CD8-positive, alpha-beta memory T cell (primary cell): ENCODE measurements at regions not wholly inside any gene's neighbourhood (a gene's known extent, or its start where the extent isn't known, plus 50 kb on each side); places are given as distances from the start of the nearest gene placed in this dataset.

Experiments
- CTCF ChIA-PET: fragments of 350-600 bp; sonication (Branson Sonifier 250); formaldehyde crosslinking; loops from one replicate; lab custom pipeline; 2021; ENCODE audit warnings: antibody characterized with exemption; lab: Charles Lee
- POLR2A ChIA-PET: fragments of 350-600 bp; sonication (Branson Sonifier 250); formaldehyde crosslinking; loops from one replicate; lab custom pipeline; 2021; ENCODE audit warnings: antibody characterized with exemption; lab: Charles Lee
- DNase-seq, 5 donors: peaks; one replicate each; pipeline versions ENCODE4 v3.0.0 to v3.0.0-alpha.2; 2020 to 2022; ENCODE audit warnings: mixed read lengths in 1 of 5
- H3K27ac ChIP-seq: one replicate; pipeline ENCODE4 v1.7.0; 2013; ENCODE audit warnings: low read depth, mild to moderate bottlenecking, low read length, moderate library complexity
- H3K27me3 ChIP-seq: 2 replicates; pipeline ENCODE4 v1.7.0; 2013; ENCODE audit warnings: low read length, mild to moderate bottlenecking; ENCODE audit not compliant: insufficient read depth, poor library complexity, severe bottlenecking
- H3K36me3 ChIP-seq: 2 replicates; pipeline ENCODE4 v1.7.0; 2013; ENCODE audit warnings: mild to moderate bottlenecking, low read length, moderate library complexity; ENCODE audit not compliant: insufficient read depth
- H3K4me1 ChIP-seq: 2 replicates; pipeline ENCODE4 v1.7.0; 2013; ENCODE audit warnings: mild to moderate bottlenecking, low read length, moderate library complexity; ENCODE audit not compliant: insufficient read depth
- H3K4me3 ChIP-seq: 2 replicates; pipeline ENCODE4 v1.7.0; 2013; ENCODE audit warnings: mild to moderate bottlenecking, low read length
- H3K9me3 ChIP-seq: 2 replicates; pipeline ENCODE4 v1.7.0; 2013; ENCODE audit warnings: mild to moderate bottlenecking, low read length
- H3K27ac Mint-ChIP-seq, 8 donors: one replicate each; pipeline ENCODE4 v1.8.0; 2020 to 2021; ENCODE audit warnings: mixed read lengths in 8 of 8, mild to moderate bottlenecking in 6 of 8, inconsistent platforms in 3 of 8, moderate library complexity in 3 of 8
- H3K27me3 Mint-ChIP-seq, 2 donors: one replicate each; pipeline ENCODE4 v1.8.0; 2020 to 2021; ENCODE audit warnings: mixed read lengths in 2 of 2, mild to moderate bottlenecking in 1 of 2, moderate library complexity in 1 of 2
- H3K36me3 Mint-ChIP-seq, 3 donors: one replicate each; pipeline ENCODE4 v1.8.0; 2020 to 2021; ENCODE audit warnings: mixed read lengths in 3 of 3, inconsistent platforms in 1 of 3, mild to moderate bottlenecking in 1 of 3
- H3K4me1 Mint-ChIP-seq, 3 donors: one replicate each; pipeline ENCODE4 v1.8.0; 2020 to 2021; ENCODE audit warnings: mixed read lengths in 3 of 3, inconsistent platforms in 1 of 3, mild to moderate bottlenecking in 1 of 3
- H3K4me3 Mint-ChIP-seq, 7 donors: one replicate each; pipeline ENCODE4 v1.8.0; 2020 to 2021; ENCODE audit warnings: mixed read lengths in 7 of 7, mild to moderate bottlenecking in 6 of 7, moderate library complexity in 4 of 7, inconsistent platforms in 2 of 7
- H3K9me3 Mint-ChIP-seq, 5 donors: one replicate each; pipeline ENCODE4 v1.8.0; 2020 to 2022; ENCODE audit warnings: mixed read lengths in 5 of 5, mild to moderate bottlenecking in 3 of 5, moderate library complexity in 2 of 5, inconsistent platforms in 1 of 5

DNA sequence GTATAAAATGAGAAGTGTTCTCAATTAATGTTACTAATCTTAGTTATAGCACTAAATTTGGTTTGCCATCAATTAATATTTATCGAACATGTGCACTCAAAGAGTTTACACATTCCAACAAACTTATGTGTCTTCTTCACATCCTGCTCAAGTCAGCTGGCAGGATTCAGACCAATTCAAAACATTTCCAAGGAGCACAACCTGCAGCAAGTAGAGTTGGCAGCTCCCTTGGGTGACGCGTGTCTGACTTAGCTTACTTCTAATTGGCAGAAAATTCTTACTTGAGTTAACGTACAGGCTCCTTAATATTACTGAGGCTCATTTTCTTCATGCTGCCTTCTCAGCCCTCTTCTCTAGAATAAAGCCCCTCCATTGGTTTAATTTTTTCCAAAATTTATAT lies 110.4 kb upstream of the PFN2 start:
- H3K36me3 Mint-ChIP-seq = no peaks in the 10 kb centered on the region
- POLR2A ChIA-PET = no interaction called here
- CTCF ChIA-PET = no interaction called here
- H3K9me3 Mint-ChIP-seq = peaks cover 0 to 4% (median 3%) of the 10 kb centered on the region in 5 donors
- H3K27me3 Mint-ChIP-seq = peaks cover 1 to 8% of the 10 kb centered on the region in 2 donors
- H3K4me1 ChIP-seq = no peaks in the 10 kb centered on the region
- H3K27ac Mint-ChIP-seq = no peak overlapping the region
- no peak overlapping the region for H3K4me3 Mint-ChIP-seq
- H3K27me3 ChIP-seq = no peaks in the 10 kb centered on the region
- H3K9me3 ChIP-seq = no peaks in the 10 kb centered on the region
- DNase-seq = no peak
- H3K4me1 Mint-ChIP-seq = no peaks in the 10 kb centered on the region
- no peak overlapping the region for H3K27ac ChIP-seq
- no peaks in the 10 kb centered on the region for H3K36me3 ChIP-seq
- H3K4me3 ChIP-seq = no peak overlapping the region

DNA sequence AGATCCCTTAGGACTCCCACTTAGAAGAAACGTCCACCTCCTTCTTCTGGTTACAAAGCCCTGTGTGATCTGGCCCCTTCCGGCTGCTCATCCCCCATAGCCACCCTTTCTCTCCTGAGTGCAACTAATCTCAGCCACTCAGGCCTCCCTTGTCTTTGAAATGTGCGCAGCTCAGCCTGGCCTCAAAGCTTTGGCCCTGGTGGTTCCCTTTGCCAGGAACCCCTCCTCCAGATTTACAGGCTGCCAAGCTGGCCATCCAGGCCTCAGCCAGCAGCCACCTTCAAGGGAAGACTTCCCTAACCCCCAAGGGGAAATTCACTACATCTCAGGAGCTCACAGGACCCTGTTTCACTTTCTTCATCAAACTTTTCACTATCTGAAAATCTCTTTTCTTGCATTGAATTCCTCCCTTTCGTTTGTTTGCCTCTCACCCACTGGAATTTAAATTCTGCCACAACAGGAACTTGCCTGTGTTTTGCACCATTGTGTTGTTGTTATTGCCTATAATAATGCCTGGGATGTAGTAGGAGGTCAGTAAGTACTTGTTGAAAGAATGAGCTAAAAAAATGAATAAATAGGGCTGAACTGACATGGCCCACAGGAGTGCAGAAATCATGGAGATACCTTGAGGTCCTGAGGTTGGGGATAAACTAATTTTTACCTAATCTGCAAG lies 109.5 kb upstream of the PFN2 start:
- peaks cover 0 to 4% (median 3%) of the 10 kb centered on the region in 5 donors for H3K9me3 Mint-ChIP-seq
- H3K4me1 Mint-ChIP-seq = no peaks in the 10 kb centered on the region
- peaks cover 6 to 8% of the 10 kb centered on the region in 2 donors for H3K27me3 Mint-ChIP-seq
- no peaks in the 10 kb centered on the region for H3K36me3 ChIP-seq
- no peak overlapping the region for H3K4me3 ChIP-seq
- no peaks in the 10 kb centered on the region for H3K27me3 ChIP-seq
- CTCF ChIA-PET = no interaction called here
- no peak overlapping the region for H3K27ac Mint-ChIP-seq
- DNase-seq = no peak
- POLR2A ChIA-PET = no interaction called here
- no peaks in the 10 kb centered on the region for H3K36me3 Mint-ChIP-seq
- H3K9me3 ChIP-seq = no peaks in the 10 kb centered on the region
- H3K27ac ChIP-seq = no peak overlapping the region
- H3K4me1 ChIP-seq = no peaks in the 10 kb centered on the region
- no peak overlapping the region for H3K4me3 Mint-ChIP-seq

DNA sequence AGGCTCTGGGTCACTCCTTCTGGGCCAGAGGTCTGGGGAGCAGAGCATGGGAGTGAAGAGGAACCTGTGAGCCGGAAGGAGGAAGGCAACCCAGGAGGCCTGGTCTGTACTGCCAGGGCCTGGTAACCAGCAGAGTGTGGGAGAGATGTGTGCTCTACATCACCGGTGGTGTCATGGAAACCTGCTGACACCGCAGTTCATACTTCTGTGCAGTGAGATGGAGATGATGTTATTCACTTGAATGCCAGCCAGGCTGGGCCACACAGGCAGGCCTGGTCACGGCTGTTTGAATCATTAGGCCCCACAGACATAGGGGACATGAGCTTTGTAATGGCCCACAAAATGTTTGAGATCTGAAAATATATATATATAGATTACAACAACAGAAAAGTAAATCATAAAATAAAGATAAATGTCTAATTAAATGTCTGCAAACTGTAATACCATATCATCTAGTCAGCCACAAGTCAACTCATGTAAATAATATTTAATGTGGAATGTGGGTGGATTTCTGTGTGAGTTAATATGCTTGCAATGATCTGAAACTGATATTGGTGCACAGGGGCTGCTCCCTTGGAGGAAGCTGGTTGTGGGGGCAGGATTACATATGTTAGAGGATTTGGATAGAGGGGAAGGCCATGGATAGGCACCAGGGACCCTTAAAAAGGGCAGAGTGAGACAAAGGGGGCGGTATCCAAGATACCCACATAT lies 108.5 kb upstream of the PFN2 start:
- Histone ChIP-seq H3K27ac (no peak overlapping the region), H3K9me3 (no peaks in the 10 kb centered on the region), H3K27me3 (no peaks in the 10 kb centered on the region), H3K36me3 (no peaks in the 10 kb centered on the region), H3K4me3 (no peak overlapping the region), H3K4me1 (no peaks in the 10 kb centered on the region)
- no peak for DNase-seq
- no peaks in the 10 kb centered on the region for H3K36me3 Mint-ChIP-seq
- H3K27ac Mint-ChIP-seq = no peak overlapping the region
- no peak overlapping the region for H3K4me3 Mint-ChIP-seq
- no peaks in the 10 kb centered on the region for H3K4me1 Mint-ChIP-seq
- ChIA-PET CTCF (no interaction called here), POLR2A (no interaction called here)
- peaks cover 0 to 4% (median 3%) of the 10 kb centered on the region in 5 donors for H3K9me3 Mint-ChIP-seq
- peaks cover 3 to 4% of the 10 kb centered on the region in 2 donors for H3K27me3 Mint-ChIP-seq

DNA sequence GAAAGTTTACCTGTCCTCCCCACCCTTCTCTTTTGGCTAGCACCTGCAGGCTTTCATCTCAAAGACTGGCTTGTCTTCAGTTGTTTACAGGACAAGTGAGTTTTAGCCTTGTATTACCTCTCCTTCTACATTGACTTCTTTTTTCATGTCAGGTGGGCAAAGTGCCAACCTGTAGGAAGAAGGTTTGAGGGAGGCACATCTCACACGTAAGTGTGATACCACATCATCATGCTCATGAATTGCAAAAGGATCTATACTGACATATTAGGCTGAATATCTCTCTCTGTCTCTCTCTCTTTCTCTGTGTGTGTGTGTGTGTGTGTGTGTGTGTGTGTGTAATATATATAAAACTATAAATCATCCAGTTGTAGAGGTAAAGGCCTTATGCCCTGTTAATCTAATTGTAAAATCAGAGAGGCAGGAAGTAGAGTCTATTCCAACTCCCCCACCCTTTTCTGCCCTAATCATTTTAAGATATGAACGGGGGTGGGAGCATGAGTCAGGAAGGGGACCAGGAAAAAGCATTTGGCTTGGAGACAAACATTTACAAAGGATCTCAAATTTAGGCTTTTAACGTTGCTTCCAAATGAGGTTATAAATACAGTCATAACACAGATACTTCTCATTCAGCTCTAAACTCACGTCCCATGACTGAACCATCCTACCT lies 107.0 kb upstream of the PFN2 start:
- H3K9me3 Mint-ChIP-seq = peaks cover 0 to 4% (median 3%) of the 10 kb centered on the region in 5 donors
- H3K4me3 ChIP-seq = no peak overlapping the region
- no peak for DNase-seq

DNA sequence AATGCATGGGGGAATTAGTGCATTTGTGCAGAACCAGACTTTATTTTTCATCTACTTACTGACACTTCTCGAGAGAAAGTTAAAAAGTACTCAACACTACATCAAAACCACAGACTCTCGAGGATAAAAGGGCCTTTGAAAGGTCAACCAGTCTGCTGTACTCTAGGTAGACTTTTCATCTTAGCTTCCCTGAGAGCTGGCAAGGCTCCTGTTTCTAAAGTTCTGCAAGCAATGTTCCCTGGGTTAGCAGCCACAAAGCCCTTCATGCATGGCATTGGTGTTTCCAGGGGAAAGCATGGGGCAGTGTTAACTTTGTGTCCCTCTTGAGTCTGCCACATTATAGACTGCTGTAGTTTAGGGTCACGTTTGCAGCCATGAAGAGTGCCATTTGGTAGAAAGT lies 106.4 kb upstream of the PFN2 start:
- ChIA-PET POLR2A (no interaction called here), CTCF (no interaction called here)
- Mint-ChIP-seq H3K27me3 (peaks cover 8 to 13% of the 10 kb centered on the region in 2 donors), H3K4me1 (no peaks in the 10 kb centered on the region), H3K27ac (no peak overlapping the region), H3K36me3 (no peaks in the 10 kb centered on the region), H3K9me3 (peaks cover 0 to 4% (median 3%) of the 10 kb centered on the region in 5 donors), H3K4me3 (no peak overlapping the region)
- Histone ChIP-seq H3K4me3 (no peak overlapping the region), H3K4me1 (no peaks in the 10 kb centered on the region), H3K27me3 (no peaks in the 10 kb centered on the region), H3K9me3 (no peaks in the 10 kb centered on the region), H3K36me3 (no peaks in the 10 kb centered on the region), H3K27ac (no peak overlapping the region)
- DNase-seq = no peak

More for the DNA sequence above, 107.0 kb upstream of the PFN2 start:
- ChIA-PET POLR2A (no interaction called here), CTCF (no interaction called here)
- Histone ChIP-seq H3K27ac (no peak overlapping the region), H3K9me3 (no peaks in the 10 kb centered on the region), H3K4me1 (no peaks in the 10 kb centered on the region), H3K36me3 (no peaks in the 10 kb centered on the region), H3K27me3 (no peaks in the 10 kb centered on the region)
- no peak overlapping the region for H3K4me3 Mint-ChIP-seq
- H3K36me3 Mint-ChIP-seq = no peaks in the 10 kb centered on the region
- H3K4me1 Mint-ChIP-seq = no peaks in the 10 kb centered on the region
- no peak overlapping the region for H3K27ac Mint-ChIP-seq
- peaks cover 6 to 11% of the 10 kb centered on the region in 2 donors for H3K27me3 Mint-ChIP-seq

DNA sequence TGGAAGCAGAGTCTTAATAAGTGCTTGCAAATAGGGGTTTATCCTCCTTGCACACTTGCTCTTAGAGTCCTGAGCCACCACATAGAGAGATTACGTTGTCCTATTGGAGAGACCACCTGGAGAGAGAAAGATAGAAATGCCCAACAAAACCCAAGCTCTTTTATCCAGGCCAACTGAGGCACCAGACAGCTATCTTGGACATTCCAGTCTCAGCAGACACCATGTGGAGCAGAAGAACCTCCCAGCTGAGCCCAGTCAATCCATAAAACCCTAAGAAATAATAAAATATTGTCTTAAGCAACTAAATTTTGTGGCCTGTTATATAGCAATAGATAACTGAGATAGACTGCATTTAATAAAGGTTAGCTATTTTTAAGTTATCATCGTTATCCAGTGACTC lies 105.7 kb upstream of the PFN2 start:
- ChIA-PET CTCF (no interaction called here), POLR2A (no interaction called here)
- no peaks in the 10 kb centered on the region for H3K4me1 ChIP-seq
- peaks cover 0 to 4% (median 3%) of the 10 kb centered on the region in 5 donors for H3K9me3 Mint-ChIP-seq
- no peak overlapping the region for H3K27ac Mint-ChIP-seq
- no peaks in the 10 kb centered on the region for H3K9me3 ChIP-seq
- H3K4me3 ChIP-seq = no peak overlapping the region
- H3K27ac ChIP-seq = no peak overlapping the region
- H3K27me3 ChIP-seq = no peaks in the 10 kb centered on the region
- H3K36me3 ChIP-seq = no peaks in the 10 kb centered on the region
- no peak for DNase-seq
- H3K4me1 Mint-ChIP-seq = no peaks in the 10 kb centered on the region
- peaks cover 8 to 13% of the 10 kb centered on the region in 2 donors for H3K27me3 Mint-ChIP-seq
- no peak overlapping the region for H3K4me3 Mint-ChIP-seq
- no peaks in the 10 kb centered on the region for H3K36me3 Mint-ChIP-seq

DNA sequence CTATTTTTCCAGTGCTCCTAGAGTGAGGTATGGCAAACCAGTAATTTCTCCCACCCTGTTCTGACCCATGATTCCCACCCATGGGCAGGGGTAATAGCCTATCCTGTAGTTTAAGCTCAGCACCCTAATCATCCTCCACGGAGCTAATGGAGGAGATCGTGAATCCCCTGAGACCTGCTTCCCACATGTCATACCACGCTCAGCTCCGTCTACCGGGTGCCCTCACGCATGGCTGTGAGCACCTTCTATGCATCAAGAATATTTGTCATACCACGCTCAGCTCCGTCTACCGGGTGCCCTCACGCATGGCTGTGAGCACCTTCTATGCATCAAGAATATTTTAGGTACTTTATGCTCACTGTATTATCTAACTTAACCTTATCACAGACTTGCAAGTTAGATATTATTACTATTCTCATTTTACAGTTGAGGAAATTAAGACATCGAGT lies 104.7 kb upstream of the PFN2 start:
- Mint-ChIP-seq H3K27me3 (peaks cover 8 to 20% of the 10 kb centered on the region in 2 donors), H3K9me3 (peaks cover 0 to 4% (median 3%) of the 10 kb centered on the region in 5 donors), H3K4me3 (no peak overlapping the region), H3K36me3 (no peaks in the 10 kb centered on the region), H3K27ac (no peak overlapping the region), H3K4me1 (no peaks in the 10 kb centered on the region)
- ChIA-PET POLR2A (no interaction called here), CTCF (no interaction called here)
- H3K27me3 ChIP-seq = no peaks in the 10 kb centered on the region
- H3K36me3 ChIP-seq = no peaks in the 10 kb centered on the region
- no peaks in the 10 kb centered on the region for H3K4me1 ChIP-seq
- no peaks in the 10 kb centered on the region for H3K9me3 ChIP-seq
- no peak overlapping the region for H3K27ac ChIP-seq
- no peak for DNase-seq
- no peak overlapping the region for H3K4me3 ChIP-seq
